GM12875 (cell line): ENCODE measurements at regions not wholly inside any gene's neighbourhood (a gene's known extent, or its start where the extent isn't known, plus 50 kb on each side); places are given as distances from the start of the nearest gene placed in this dataset.
A peak's percentile ranks its signal among the peaks of the same experiment; 100 is the strongest.

ENCODE experiments used
- H3K4me3 ChIP-seq: one replicate; pipeline ENCODE4 v1.5.1; 2011; ENCODE audit warnings: low read depth, low read length, control low read depth
- CTCF ChIP-seq: IDR thresholded peaks from 2 replicates; pipeline ENCODE4 v1.5.1; 2011; ENCODE audit warnings: low read depth, mild to moderate bottlenecking, control low read depth, inconsistent platforms, low read length, moderate library complexity, borderline replicate concordance; ENCODE audit not compliant: insufficient read depth

GRCh38 chr4:153153339-153153871 is 50.8 kb upstream of the TRIM2 start:
- peak overlapping the region; percentile 39 for H3K4me3 ChIP-seq
- no peak for TF ChIP-seq CTCF

- TF ChIP-seq CTCF, result no peak
- peak overlapping the region; percentile 39 for H3K4me3 ChIP-seq
Observed at GRCh38 chr4:153154007-153154975, 50.0 kb upstream of the TRIM2 start.
